Naive B cell (primary cell): ENCODE measurements at regions not wholly inside any gene's neighbourhood (a gene's known extent, or its start where the extent isn't known, plus 50 kb on each side); places are given as distances from the start of the nearest gene placed in this dataset.

Experiments
- ATAC-seq, 2 donors: fragments of 150-1000 bp; cut with Tn5 transposase; 2 replicates each; pipeline ENCODE4 v1.10.0; 2021; ENCODE audit warnings: low read depth in 2 of 2, mild to moderate bottlenecking in 2 of 2, moderate library complexity in 2 of 2
- DNase-seq: peaks from one replicate; pipeline ENCODE4 v3.0.0; 2022
- H3K27ac Mint-ChIP-seq, 6 donors: one replicate each; pipeline ENCODE4 v1.8.0; 2020 to 2022; ENCODE audit warnings: mild to moderate bottlenecking in 6 of 6, mixed read lengths in 6 of 6, moderate library complexity in 5 of 6, inconsistent platforms in 2 of 6
- H3K27me3 Mint-ChIP-seq, 3 donors: one replicate each; pipeline ENCODE4 v1.8.0; 2021 to 2022; ENCODE audit warnings: mixed read lengths in 3 of 3, mild to moderate bottlenecking in 1 of 3
- H3K36me3 Mint-ChIP-seq, 2 donors: one replicate each; pipeline ENCODE4 v1.8.0; 2020 to 2022; ENCODE audit warnings: mixed read lengths in 2 of 2, inconsistent platforms in 1 of 2, mild to moderate bottlenecking in 1 of 2
- H3K4me1 Mint-ChIP-seq, 3 donors: one replicate each; pipeline ENCODE4 v1.8.0; 2020 to 2022; ENCODE audit warnings: mixed read lengths in 3 of 3, inconsistent platforms in 1 of 3, mild to moderate bottlenecking in 1 of 3, moderate library complexity in 1 of 3
- H3K4me3 Mint-ChIP-seq, 8 donors: one replicate each; pipeline ENCODE4 v1.8.0; 2020 to 2022; ENCODE audit warnings: mild to moderate bottlenecking in 8 of 8, mixed read lengths in 8 of 8, moderate library complexity in 8 of 8, inconsistent platforms in 2 of 8
- H3K9me3 Mint-ChIP-seq, 7 donors: one replicate each; pipeline ENCODE4 v1.8.0; 2020 to 2022; ENCODE audit warnings: mixed read lengths in 7 of 7, mild to moderate bottlenecking in 5 of 7, inconsistent platforms in 2 of 7, moderate library complexity in 1 of 7

- DNase-seq (no peak), ATAC-seq (no peak)
- peaks cover 0 to 1% (median 0%) of the 10 kb centered on the region in 7 donors for H3K9me3 Mint-ChIP-seq
- H3K27ac Mint-ChIP-seq: peak overlapping the region in 2 of 6 donors; percentile 43 to 83
- H3K27me3 Mint-ChIP-seq: peaks cover 0 to 2% (median 0%) of the 10 kb centered on the region in 3 donors
- H3K36me3 Mint-ChIP-seq: no peaks in the 10 kb centered on the region
- peaks cover 41 to 56% (median 47%) of the 10 kb centered on the region in 3 donors for H3K4me1 Mint-ChIP-seq
- peak overlapping the region in 2 of 8 donors; percentile 38 to 40 for H3K4me3 Mint-ChIP-seq
These were observed 526.1 kb upstream of the KLF4 start for GRCh38 chr9:108015690-108016089.

GRCh38 chr9:108014353-108014752, 524.8 kb upstream of the KLF4 start:
- DNase-seq: peak; percentile 14

GRCh38 chr9:108012886-108013665, 523.5 kb upstream of the KLF4 start:
- Mint-ChIP-seq H3K4me3 (peak overlapping the region in 7 of 8 donors; percentile 10 to 82 (median 44)), H3K4me1 (peaks cover 41 to 48% (median 47%) of the 10 kb centered on the region in 3 donors), H3K27ac (peak overlapping the region; percentile 28 to 94 (median 58)), H3K36me3 (no peaks in the 10 kb centered on the region), H3K27me3 (no peaks in the 10 kb centered on the region), H3K9me3 (peaks cover 0 to 3% (median 0%) of the 10 kb centered on the region in 7 donors)
- no peak for DNase-seq
- ATAC-seq: peak in 1 of 2 donors; percentile 9

More at GRCh38 chr9:108014353-108014752, 524.8 kb upstream of the KLF4 start:
- Mint-ChIP-seq H3K36me3 (no peaks in the 10 kb centered on the region), H3K27ac (peak overlapping the region in 4 of 6 donors; percentile 11 to 88 (median 81)), H3K4me1 (peaks cover 41 to 56% (median 47%) of the 10 kb centered on the region in 3 donors), H3K4me3 (peak overlapping the region in 5 of 8 donors; percentile 1 to 71 (median 24)), H3K27me3 (no peaks in the 10 kb centered on the region), H3K9me3 (peaks cover 0 to 1% (median 0%) of the 10 kb centered on the region in 7 donors)
- ATAC-seq: peak; percentile 58 to 68

GRCh38 chr9:108012405-108012804, 522.8 kb upstream of the KLF4 start:
- no peaks in the 10 kb centered on the region for H3K27me3 Mint-ChIP-seq
- peak overlapping the region in 7 of 8 donors; percentile 10 to 82 (median 44) for H3K4me3 Mint-ChIP-seq
- H3K4me1 Mint-ChIP-seq: peaks cover 41 to 47% (median 46%) of the 10 kb centered on the region in 3 donors

GRCh38 chr9:108003526-108003925, 514.0 kb upstream of the KLF4 start:
- H3K4me3 Mint-ChIP-seq: no peak overlapping the region

More at GRCh38 chr9:108012405-108012804, 522.8 kb upstream of the KLF4 start:
- no peak for DNase-seq
- no peaks in the 10 kb centered on the region for H3K36me3 Mint-ChIP-seq
- ATAC-seq: peak in 1 of 2 donors; percentile 65
- peaks cover 0 to 3% (median 0%) of the 10 kb centered on the region in 7 donors for H3K9me3 Mint-ChIP-seq
- peak overlapping the region; percentile 28 to 94 (median 58) for H3K27ac Mint-ChIP-seq

GRCh38 chr9:108002371-108002956, 512.9 kb upstream of the KLF4 start:
- H3K27me3 Mint-ChIP-seq: peaks cover 23 to 52% (median 36%) of the 10 kb centered on the region in 3 donors
- H3K9me3 Mint-ChIP-seq: peaks cover 0 to 3% (median 0%) of the 10 kb centered on the region in 7 donors
- H3K36me3 Mint-ChIP-seq: peaks cover 0 to 4% of the 10 kb centered on the region in 2 donors
- H3K4me3 Mint-ChIP-seq: no peak overlapping the region
- no peak overlapping the region for H3K27ac Mint-ChIP-seq
- H3K4me1 Mint-ChIP-seq: no peaks in the 10 kb centered on the region
- DNase-seq (no peak), ATAC-seq (no peak)

More at GRCh38 chr9:108003526-108003925, 514.0 kb upstream of the KLF4 start:
- Mint-ChIP-seq H3K36me3 (peaks cover 0 to 4% of the 10 kb centered on the region in 2 donors), H3K27me3 (peaks cover 23 to 52% (median 36%) of the 10 kb centered on the region in 3 donors), H3K9me3 (peaks cover 0 to 5% (median 0%) of the 10 kb centered on the region in 7 donors), H3K27ac (peak overlapping the region in 1 of 6 donors; percentile 26), H3K4me1 (no peaks in the 10 kb centered on the region)
- ATAC-seq (no peak), DNase-seq (no peak)

- ATAC-seq (no peak), DNase-seq (no peak)
- Mint-ChIP-seq H3K27me3 (peaks cover 23 to 52% (median 36%) of the 10 kb centered on the region in 3 donors), H3K4me3 (no peak overlapping the region), H3K27ac (no peak overlapping the region), H3K36me3 (peaks cover 0 to 4% of the 10 kb centered on the region in 2 donors), H3K4me1 (no peaks in the 10 kb centered on the region), H3K9me3 (peaks cover 0 to 3% (median 0%) of the 10 kb centered on the region in 7 donors)
These were observed 511.7 kb upstream of the KLF4 start for GRCh38 chr9:108001237-108001636.

GRCh38 chr9:107999890-108000289, 510.3 kb upstream of the KLF4 start:
- peaks cover 0 to 3% (median 0%) of the 10 kb centered on the region in 7 donors for H3K9me3 Mint-ChIP-seq
- H3K27me3 Mint-ChIP-seq: peaks cover 18 to 45% (median 34%) of the 10 kb centered on the region in 3 donors
- no peak for ATAC-seq
- DNase-seq: no peak
- H3K4me1 Mint-ChIP-seq: no peaks in the 10 kb centered on the region
- H3K36me3 Mint-ChIP-seq: peaks cover 0 to 4% of the 10 kb centered on the region in 2 donors
- no peak overlapping the region for H3K4me3 Mint-ChIP-seq
- peak overlapping the region in 1 of 6 donors; percentile 1 for H3K27ac Mint-ChIP-seq

- Mint-ChIP-seq H3K36me3 (peaks cover 0 to 4% of the 10 kb centered on the region in 2 donors), H3K4me3 (no peak overlapping the region), H3K27me3 (peaks cover 18 to 44% (median 30%) of the 10 kb centered on the region in 3 donors), H3K4me1 (no peaks in the 10 kb centered on the region), H3K9me3 (peaks cover 0 to 3% (median 0%) of the 10 kb centered on the region in 7 donors), H3K27ac (peak overlapping the region in 1 of 6 donors; percentile 68)
- ATAC-seq: no peak
- DNase-seq: no peak
These were observed 509.4 kb upstream of the KLF4 start for GRCh38 chr9:107999011-107999410.

- Mint-ChIP-seq H3K27me3 (peaks cover 4 to 11% (median 10%) of the 10 kb centered on the region in 3 donors), H3K9me3 (peaks cover 0 to 3% (median 0%) of the 10 kb centered on the region in 7 donors), H3K4me3 (no peak overlapping the region), H3K27ac (peak overlapping the region in 1 of 6 donors; percentile 10), H3K36me3 (no peaks in the 10 kb centered on the region), H3K4me1 (no peaks in the 10 kb centered on the region)
- no peak for ATAC-seq
- DNase-seq: no peak
These were observed 505.1 kb upstream of the KLF4 start for GRCh38 chr9:107994648-107995047.

GRCh38 chr9:107992271-107992670, 502.7 kb upstream of the KLF4 start:
- no peak overlapping the region for H3K27ac Mint-ChIP-seq
- H3K4me3 Mint-ChIP-seq: no peak overlapping the region
- DNase-seq: no peak
- ATAC-seq: no peak
- H3K36me3 Mint-ChIP-seq: peaks cover 0 to 5% of the 10 kb centered on the region in 2 donors
- H3K27me3 Mint-ChIP-seq: peaks cover 0 to 5% (median 4%) of the 10 kb centered on the region in 3 donors
- no peaks in the 10 kb centered on the region for H3K9me3 Mint-ChIP-seq
- H3K4me1 Mint-ChIP-seq: no peaks in the 10 kb centered on the region

GRCh38 chr9:107991581-107991980, 502.0 kb upstream of the KLF4 start:
- Mint-ChIP-seq H3K4me3 (no peak overlapping the region), H3K36me3 (peaks cover 0 to 5% of the 10 kb centered on the region in 2 donors), H3K27me3 (peaks cover 2 to 5% (median 4%) of the 10 kb centered on the region in 3 donors), H3K27ac (no peak overlapping the region), H3K4me1 (no peaks in the 10 kb centered on the region), H3K9me3 (no peaks in the 10 kb centered on the region)
- no peak for ATAC-seq
- DNase-seq: no peak

- H3K4me3 Mint-ChIP-seq: no peak overlapping the region
- DNase-seq: no peak
- H3K9me3 Mint-ChIP-seq: no peaks in the 10 kb centered on the region
- H3K27me3 Mint-ChIP-seq: peaks cover 4 to 5% (median 5%) of the 10 kb centered on the region in 3 donors
- ATAC-seq: no peak
- H3K27ac Mint-ChIP-seq: no peak overlapping the region
- no peaks in the 10 kb centered on the region for H3K4me1 Mint-ChIP-seq
- H3K36me3 Mint-ChIP-seq: peaks cover 0 to 5% of the 10 kb centered on the region in 2 donors
These were observed 500.0 kb upstream of the KLF4 start for GRCh38 chr9:107989544-107989943.
